ENCODE measurements at regions not wholly inside any gene's neighbourhood (a gene's known extent, or its start where the extent isn't known, plus 50 kb on each side); places are given as distances from the start of the nearest gene placed in this dataset.
"Not testable (repeated sequence)": the region's sequence is repeated elsewhere in the genome, so short reads cannot be mapped to it uniquely, and the experiment has no call there.

GRCh38 chr2:36302911-36303310, 52.7 kb upstream of the CRIM1 start:
- ATAC-seq (no peak), DNase-seq (no peak)
- intact Hi-C loops (cut with DNase I), result no loop called here
- Histone ChIP-seq H3K4me1 (ENCODE audit: control insufficient read depth, insufficient read depth, low read length) (no peaks in the 10 kb centered on the region), H3K4me3 (ENCODE audit: low read length) (no peak overlapping the region), H3K27me3 (ENCODE audit: control insufficient read depth, insufficient read depth) (no peaks in the 10 kb centered on the region), H3K27ac (ENCODE audit: low read length) (no peak overlapping the region), H3K9me3 (ENCODE audit: control insufficient read depth, low read length) (no peaks in the 10 kb centered on the region)
- WGBS, result 72% methylated on average over 4 of the region's 4 CpGs

GRCh38 chr2:36301843-36302242, 53.7 kb upstream of the CRIM1 start:
- WGBS, result 74% methylated on average over 5 of the region's 5 CpGs
- Histone ChIP-seq H3K9me3 (ENCODE audit: control insufficient read depth, low read length) (no peaks in the 10 kb centered on the region), H3K4me1 (ENCODE audit: control insufficient read depth, insufficient read depth, low read length) (no peaks in the 10 kb centered on the region), H3K27ac (ENCODE audit: low read length) (no peak overlapping the region), H3K4me3 (ENCODE audit: low read length) (no peak overlapping the region), H3K27me3 (ENCODE audit: control insufficient read depth, insufficient read depth) (no peaks in the 10 kb centered on the region)
- intact Hi-C loops (cut with DNase I), result no loop called here
- no peak for DNase-seq
- ATAC-seq, result no peak

GRCh38 chr2:36300697-36301096, 54.9 kb upstream of the CRIM1 start:
- no peak overlapping the region for H3K4me3 ChIP-seq (ENCODE audit: low read length)
- H3K27ac ChIP-seq (ENCODE audit: low read length), result no peak overlapping the region
- 92% methylated on average over 5 of the region's 5 CpGs for WGBS
- DNase-seq (no peak), ATAC-seq (no peak)
- intact Hi-C loops (cut with DNase I), result no loop called here
- no peaks in the 10 kb centered on the region for H3K27me3 ChIP-seq (ENCODE audit: control insufficient read depth, insufficient read depth)
- H3K9me3 ChIP-seq (ENCODE audit: control insufficient read depth, low read length), result no peaks in the 10 kb centered on the region
- no peaks in the 10 kb centered on the region for H3K4me1 ChIP-seq (ENCODE audit: control insufficient read depth, insufficient read depth, low read length)

- no peaks in the 10 kb centered on the region for H3K27me3 ChIP-seq (ENCODE audit: control insufficient read depth, insufficient read depth)
- H3K9me3 ChIP-seq (ENCODE audit: control insufficient read depth, low read length), result no peaks in the 10 kb centered on the region
- H3K4me1 ChIP-seq (ENCODE audit: control insufficient read depth, insufficient read depth, low read length), result no peaks in the 10 kb centered on the region
- no peak overlapping the region for H3K27ac ChIP-seq (ENCODE audit: low read length)
- ATAC-seq (no peak), DNase-seq (no peak)
- H3K4me3 ChIP-seq (ENCODE audit: low read length), result no peak overlapping the region
- intact Hi-C loops (cut with DNase I), result no loop called here
- 73% methylated on average over 4 of the region's 4 CpGs for WGBS
Observed at GRCh38 chr2:36296798-36297197, 58.8 kb upstream of the CRIM1 start.

GRCh38 chr2:36294316-36294721, 61.3 kb upstream of the CRIM1 start:
- 83% methylated on average over 3 of the region's 3 CpGs for WGBS
- no peaks in the 10 kb centered on the region for H3K9me3 ChIP-seq (ENCODE audit: control insufficient read depth, low read length)
- intact Hi-C loops (cut with DNase I), result no loop called here
- no peak overlapping the region for H3K4me3 ChIP-seq (ENCODE audit: low read length)
- H3K4me1 ChIP-seq (ENCODE audit: control insufficient read depth, insufficient read depth, low read length), result no peaks in the 10 kb centered on the region
- ATAC-seq (no peak), DNase-seq (no peak)
- no peaks in the 10 kb centered on the region for H3K27me3 ChIP-seq (ENCODE audit: control insufficient read depth, insufficient read depth)
- no peak overlapping the region for H3K27ac ChIP-seq (ENCODE audit: low read length)

GRCh38 chr2:36290306-36290856, 65.2 kb upstream of the CRIM1 start:
- intact Hi-C loops (cut with DNase I), result no loop called here
- ATAC-seq (no peak), DNase-seq (no peak)
- Histone ChIP-seq H3K4me3 (ENCODE audit: low read length) (no peak overlapping the region), H3K4me1 (ENCODE audit: control insufficient read depth, insufficient read depth, low read length) (no peaks in the 10 kb centered on the region), H3K27me3 (ENCODE audit: control insufficient read depth, insufficient read depth) (no peaks in the 10 kb centered on the region), H3K9me3 (ENCODE audit: control insufficient read depth, low read length) (no peaks in the 10 kb centered on the region), H3K27ac (ENCODE audit: low read length) (no peak overlapping the region)
- 85% methylated on average over 6 of the region's 6 CpGs for WGBS

GRCh38 chr2:36289731-36290130, 65.8 kb upstream of the CRIM1 start:
- ATAC-seq (no peak), DNase-seq (no peak)
- no peaks in the 10 kb centered on the region for H3K9me3 ChIP-seq (ENCODE audit: control insufficient read depth, low read length)
- no peaks in the 10 kb centered on the region for H3K27me3 ChIP-seq (ENCODE audit: control insufficient read depth, insufficient read depth)
- intact Hi-C loops (cut with DNase I), result no loop called here
- no peaks in the 10 kb centered on the region for H3K4me1 ChIP-seq (ENCODE audit: control insufficient read depth, insufficient read depth, low read length)
- no peak overlapping the region for H3K4me3 ChIP-seq (ENCODE audit: low read length)
- no peak overlapping the region for H3K27ac ChIP-seq (ENCODE audit: low read length)
- WGBS, result 76% methylated on average over 1 of the region's 1 CpG

- Histone ChIP-seq H3K9me3 (ENCODE audit: control insufficient read depth, low read length) (no peaks in the 10 kb centered on the region), H3K4me3 (ENCODE audit: low read length) (no peak overlapping the region), H3K4me1 (ENCODE audit: control insufficient read depth, insufficient read depth, low read length) (no peaks in the 10 kb centered on the region), H3K27ac (ENCODE audit: low read length) (no peak overlapping the region), H3K27me3 (ENCODE audit: control insufficient read depth, insufficient read depth) (no peaks in the 10 kb centered on the region)
- DNase-seq (no peak), ATAC-seq (no peak)
- intact Hi-C loops (cut with DNase I), result no loop called here
- WGBS, result 71% methylated on average over 6 of the region's 6 CpGs
Observed at GRCh38 chr2:36287363-36288275, 68.0 kb upstream of the CRIM1 start.

- H3K4me1 ChIP-seq (ENCODE audit: control insufficient read depth, insufficient read depth, low read length); DNase-seq; H3K4me3 ChIP-seq (ENCODE audit: low read length); H3K27ac ChIP-seq (ENCODE audit: low read length); H3K27me3 ChIP-seq (ENCODE audit: control insufficient read depth, insufficient read depth); H3K9me3 ChIP-seq (ENCODE audit: control insufficient read depth, low read length); ATAC-seq; intact Hi-C loops (cut with DNase I): not testable (repeated sequence)
- WGBS, result 82% methylated on average over 7 of the region's 7 CpGs
Observed at GRCh38 chr2:36279506-36279905, 76.1 kb upstream of the CRIM1 start.

GRCh38 chr2:36277881-36278523, 77.6 kb upstream of the CRIM1 start:
- H3K4me3 ChIP-seq (ENCODE audit: low read length), result no peak overlapping the region
- 61% methylated on average over 2 of the region's 2 CpGs for WGBS
- H3K27ac ChIP-seq (ENCODE audit: low read length), result no peak overlapping the region
- ATAC-seq, result no peak
- no peaks in the 10 kb centered on the region for H3K9me3 ChIP-seq (ENCODE audit: control insufficient read depth, low read length)
- no peaks in the 10 kb centered on the region for H3K4me1 ChIP-seq (ENCODE audit: control insufficient read depth, insufficient read depth, low read length)
- DNase-seq, result no peak
- intact Hi-C loops (cut with DNase I), result no loop called here
- H3K27me3 ChIP-seq (ENCODE audit: control insufficient read depth, insufficient read depth), result no peaks in the 10 kb centered on the region

- no peaks in the 10 kb centered on the region for H3K27me3 ChIP-seq (ENCODE audit: control insufficient read depth, insufficient read depth)
- intact Hi-C loops (cut with DNase I), result no loop called here
- no peak overlapping the region for H3K4me3 ChIP-seq (ENCODE audit: low read length)
- no peak overlapping the region for H3K27ac ChIP-seq (ENCODE audit: low read length)
- no peaks in the 10 kb centered on the region for H3K4me1 ChIP-seq (ENCODE audit: control insufficient read depth, insufficient read depth, low read length)
- no peaks in the 10 kb centered on the region for H3K9me3 ChIP-seq (ENCODE audit: control insufficient read depth, low read length)
- no peak for DNase-seq
- WGBS, result 83% methylated on average over 3 of the region's 3 CpGs
- no peak for ATAC-seq
Observed at GRCh38 chr2:36277146-36277808, 78.3 kb upstream of the CRIM1 start.

All from right cardiac atrium (tissue), 5 donors.